Inferior parietal cortex (tissue), 1 donor: ENCODE measurements at regions not wholly inside any gene's neighbourhood (a gene's known extent, or its start where the extent isn't known, plus 50 kb on each side); places are given as distances from the start of the nearest gene placed in this dataset.
"Not testable (repeated sequence)": the region's sequence is repeated elsewhere in the genome, so short reads cannot be mapped to it uniquely, and the experiment has no call there.

Experiments used
- DNase-seq: peaks from one replicate; pipeline ENCODE4 v3.0.0-alpha.2; 2016; ENCODE audit errors: extremely low spot score

GRCh38 chr13:23069566-23069965 is 111.2 kb upstream of the SGCG start:
- no peak for DNase-seq

GRCh38 chr13:23074075-23074828 is 106.5 kb upstream of the SGCG start:
- DNase-seq: no peak

DNA sequence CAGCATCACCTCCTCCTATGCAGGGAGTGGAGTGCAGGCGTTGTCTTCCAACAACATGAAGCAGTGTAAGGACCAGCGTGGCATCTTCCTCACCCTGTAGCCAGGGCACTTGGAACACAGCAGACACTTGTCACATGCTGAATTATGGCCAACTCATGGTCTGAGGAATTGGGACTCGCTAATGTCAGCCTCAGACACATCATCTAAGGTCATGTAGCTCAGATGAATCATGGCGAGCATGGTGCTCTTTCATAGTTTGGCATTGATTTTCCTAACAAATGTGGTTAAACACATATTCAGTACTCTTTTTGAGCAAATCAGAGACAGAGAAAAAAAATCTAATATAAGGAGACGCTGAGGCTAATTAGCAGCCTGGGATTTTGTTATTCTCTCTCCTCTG is 99.6 kb upstream of the SGCG start:
- no peak for DNase-seq

- DNase-seq: peak; percentile 38
Measured at GRCh38 chr13:23081901-23082300, 98.9 kb upstream of the SGCG start.

- DNase-seq: no peak
Measured at GRCh38 chr13:23086968-23087623, 93.7 kb upstream of the SGCG start.

DNA sequence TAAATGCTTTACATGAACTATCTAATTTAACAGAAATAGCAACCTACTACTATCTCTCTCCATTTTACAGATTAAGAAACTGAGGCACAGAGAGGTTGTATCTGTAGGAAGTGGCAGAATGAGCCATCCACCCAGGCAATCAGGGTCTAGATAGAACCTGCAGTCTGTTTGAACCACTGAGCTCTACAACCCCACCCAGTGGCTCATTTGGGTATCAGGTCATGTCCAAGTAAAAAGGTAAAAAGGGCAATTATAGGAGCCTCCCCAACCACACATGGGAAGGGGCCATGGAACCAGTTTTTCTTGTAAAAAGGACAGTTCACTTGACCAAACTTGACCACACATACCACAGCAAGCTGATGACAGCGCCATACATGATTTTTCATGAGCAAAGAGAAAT is 92.9 kb upstream of the SGCG start:
- DNase-seq: no peak

GRCh38 chr13:23098161-23098907 is 82.4 kb upstream of the SGCG start:
- no peak for DNase-seq

- no peak for DNase-seq
Measured at GRCh38 chr13:23105051-23105450, 75.7 kb upstream of the SGCG start.

DNA sequence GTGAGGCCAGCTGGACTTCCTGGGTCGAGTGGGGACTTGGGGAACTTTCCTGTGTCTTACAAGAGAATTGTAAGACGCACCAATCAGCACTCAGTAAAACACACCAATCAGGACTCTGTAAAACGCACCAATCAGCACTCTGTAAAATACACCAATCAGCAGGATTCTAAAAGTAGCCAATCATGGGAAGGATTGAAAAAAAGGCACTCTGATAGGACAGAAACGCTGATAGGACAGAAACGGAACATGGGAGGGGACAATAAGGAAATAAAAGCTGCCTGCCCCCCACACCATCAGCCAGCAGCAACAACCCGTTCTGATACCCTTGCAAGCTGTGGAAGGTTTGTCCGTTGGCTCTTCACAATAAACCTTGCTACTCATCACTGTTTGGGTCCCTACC is 73.1 kb upstream of the SGCG start:
- no peak for DNase-seq

DNA sequence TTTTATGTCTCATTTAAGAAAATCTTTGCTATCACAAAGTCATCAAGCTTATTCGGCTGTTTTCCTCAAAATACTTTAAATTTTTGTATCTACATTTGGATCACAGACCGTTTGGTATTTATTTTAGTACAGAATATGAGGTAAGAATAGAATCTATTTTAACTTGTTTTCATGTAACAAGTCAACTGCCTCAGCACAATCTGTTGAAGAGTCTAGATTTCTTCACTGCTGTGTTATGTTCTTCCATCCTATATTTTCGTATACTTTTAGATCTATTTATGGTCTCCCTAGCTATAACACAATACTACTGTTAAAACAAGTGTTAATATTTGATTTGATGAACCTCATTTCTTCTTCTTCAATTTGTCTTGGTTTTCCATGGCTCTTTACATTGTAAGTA is 61.6 kb upstream of the SGCG start:
- DNase-seq: peak; percentile 20

DNA sequence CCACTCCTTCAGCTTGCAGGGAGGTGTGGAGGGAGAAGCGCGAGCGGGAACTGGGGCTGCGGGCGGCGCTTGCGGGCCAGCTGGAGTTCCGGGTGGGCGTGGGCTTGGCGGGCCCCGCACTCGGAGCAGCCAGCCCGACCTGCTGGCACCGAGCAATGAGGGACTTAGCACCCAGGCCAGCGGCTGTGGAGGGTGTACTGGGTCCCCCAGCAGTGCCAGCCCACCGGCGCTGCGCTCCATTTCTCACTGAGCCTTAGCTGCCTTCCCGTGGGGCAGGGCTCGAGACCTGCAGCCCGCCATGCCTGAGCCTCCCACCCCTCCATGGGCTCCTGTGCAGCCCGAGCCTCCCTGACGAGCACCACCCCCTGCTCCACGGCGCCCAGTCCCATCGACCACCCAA is 53.2 kb upstream of the SGCG start:
- DNase-seq: not testable (repeated sequence)

DNA sequence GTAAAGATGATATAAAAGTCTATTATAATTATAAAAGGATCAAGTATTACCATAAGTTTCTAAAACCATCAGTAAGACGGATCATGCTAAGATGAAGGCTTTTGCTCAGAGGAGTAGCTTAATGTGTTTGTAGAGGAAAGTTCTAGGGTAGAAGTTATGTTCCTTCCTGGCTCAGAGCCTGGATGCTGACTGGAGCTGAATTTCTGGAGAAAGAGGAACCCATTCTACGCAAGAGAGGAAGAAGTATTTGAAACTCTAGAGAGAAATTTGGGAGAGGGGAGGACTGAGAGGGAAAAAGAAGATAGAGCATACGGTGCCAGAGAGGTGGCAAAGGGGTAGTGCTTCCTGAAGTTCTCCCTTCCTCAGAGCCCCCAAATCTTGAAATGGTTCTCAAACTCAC is 51.4 kb upstream of the SGCG start:
- DNase-seq: no peak
